22Rv1 (cell line): ENCODE measurements at regions not wholly inside any gene's neighbourhood (a gene's known extent, or its start where the extent isn't known, plus 50 kb on each side); places are given as distances from the start of the nearest gene placed in this dataset.

Experiments
- ZFX ChIP-seq: fragments of 450-650 bp; IDR thresholded peaks from 2 replicates; pipeline ENCODE4 v1.6.1; 2017; ENCODE audit warnings: antibody characterized with exemption, borderline replicate concordance
- TF ChIP-seq, protein P1 (sequence below): fragments of 450-650 bp; IDR thresholded peaks from 2 replicates; pipeline ENCODE4 v1.5.1; 2017; ENCODE audit warnings: mild to moderate bottlenecking

DNA sequence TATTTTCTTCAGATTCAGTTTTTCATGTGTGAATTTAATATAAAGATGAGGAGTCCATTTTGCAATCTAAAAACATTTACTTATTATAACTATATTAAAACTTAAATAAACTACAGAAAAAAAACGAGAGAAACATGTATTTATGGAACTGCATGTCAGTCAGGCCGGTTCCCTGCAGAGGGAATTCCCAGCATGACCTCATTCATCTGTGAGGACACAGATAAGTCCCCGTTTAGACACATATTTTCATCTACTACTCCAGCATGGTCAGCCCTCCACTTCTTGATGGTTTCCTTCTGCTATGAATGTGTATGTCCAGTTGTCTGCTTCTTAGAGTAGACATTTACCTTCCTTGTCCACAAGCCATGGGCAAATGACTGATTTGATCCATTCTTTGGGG is 339.1 kb downstream of the SEMA3D start:
- TF ChIP-seq, protein P1, sequence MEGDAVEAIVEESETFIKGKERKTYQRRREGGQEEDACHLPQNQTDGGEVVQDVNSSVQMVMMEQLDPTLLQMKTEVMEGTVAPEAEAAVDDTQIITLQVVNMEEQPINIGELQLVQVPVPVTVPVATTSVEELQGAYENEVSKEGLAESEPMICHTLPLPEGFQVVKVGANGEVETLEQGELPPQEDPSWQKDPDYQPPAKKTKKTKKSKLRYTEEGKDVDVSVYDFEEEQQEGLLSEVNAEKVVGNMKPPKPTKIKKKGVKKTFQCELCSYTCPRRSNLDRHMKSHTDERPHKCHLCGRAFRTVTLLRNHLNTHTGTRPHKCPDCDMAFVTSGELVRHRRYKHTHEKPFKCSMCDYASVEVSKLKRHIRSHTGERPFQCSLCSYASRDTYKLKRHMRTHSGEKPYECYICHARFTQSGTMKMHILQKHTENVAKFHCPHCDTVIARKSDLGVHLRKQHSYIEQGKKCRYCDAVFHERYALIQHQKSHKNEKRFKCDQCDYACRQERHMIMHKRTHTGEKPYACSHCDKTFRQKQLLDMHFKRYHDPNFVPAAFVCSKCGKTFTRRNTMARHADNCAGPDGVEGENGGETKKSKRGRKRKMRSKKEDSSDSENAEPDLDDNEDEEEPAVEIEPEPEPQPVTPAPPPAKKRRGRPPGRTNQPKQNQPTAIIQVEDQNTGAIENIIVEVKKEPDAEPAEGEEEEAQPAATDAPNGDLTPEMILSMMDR: no peak
- TF ChIP-seq ZFX: no peak
